GM21529 (cell line): ENCODE measurements at regions not wholly inside any gene's neighbourhood (a gene's known extent, or its start where the extent isn't known, plus 50 kb on each side); places are given as distances from the start of the nearest gene placed in this dataset.

Source experiments
- ATAC-seq: cut with Tn5 transposase; IDR thresholded peaks from one replicate; pipeline ENCODE4 v1.9.1; 2021; ENCODE audit not compliant: unreplicated experiment

DNA sequence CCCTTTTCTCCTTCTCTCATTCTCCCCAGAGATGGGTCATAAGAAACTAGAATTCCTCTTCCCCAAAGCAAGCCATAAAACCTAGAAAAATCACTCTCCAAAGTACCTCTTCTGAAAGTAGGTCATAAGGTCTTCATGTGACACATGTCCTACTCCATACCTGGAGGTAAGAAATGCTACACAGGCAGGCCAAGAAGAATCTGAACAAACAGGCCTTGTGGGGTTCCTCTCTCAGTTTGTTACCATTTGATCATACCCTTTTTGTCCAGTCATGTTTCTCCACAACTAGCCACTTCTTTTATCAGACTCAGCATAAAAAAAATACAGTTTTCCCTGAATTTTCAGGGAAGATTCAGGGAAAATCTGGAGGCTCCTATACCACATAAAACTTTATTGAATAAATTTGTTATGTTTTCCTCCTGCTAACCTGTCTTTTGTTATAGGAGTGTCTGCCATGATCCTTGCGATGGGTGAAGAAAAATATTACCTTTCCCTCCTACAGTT lies 134.4 kb upstream of the LMO4 start:
- ATAC-seq, result no peak

- no peak for ATAC-seq
Measured at GRCh38 chr1:87194856-87195255, 133.8 kb upstream of the LMO4 start.

- no peak for ATAC-seq
Measured at GRCh38 chr1:87196110-87196827, 132.4 kb upstream of the LMO4 start.

- ATAC-seq, result no peak
Measured at GRCh38 chr1:87197156-87197555, 131.5 kb upstream of the LMO4 start.

DNA sequence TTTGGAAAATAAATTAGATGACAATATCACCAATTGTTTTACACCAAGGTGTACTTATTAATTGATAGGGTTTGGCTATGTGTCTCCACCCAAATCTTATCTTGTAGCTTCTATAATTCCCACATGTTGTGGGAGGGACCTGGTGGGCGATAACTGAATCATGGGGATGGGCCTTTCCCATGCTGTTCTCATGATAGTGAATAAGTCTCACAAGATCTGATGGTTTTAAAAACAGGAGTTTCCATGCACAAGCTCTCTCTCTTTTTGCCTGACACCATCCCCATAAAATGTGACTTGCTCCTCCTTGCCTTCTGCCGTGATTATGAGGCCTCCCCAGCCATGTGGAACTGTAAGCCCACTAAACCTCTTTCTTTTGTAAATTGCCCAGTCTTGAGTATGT lies 131.0 kb upstream of the LMO4 start:
- ATAC-seq, result no peak

DNA sequence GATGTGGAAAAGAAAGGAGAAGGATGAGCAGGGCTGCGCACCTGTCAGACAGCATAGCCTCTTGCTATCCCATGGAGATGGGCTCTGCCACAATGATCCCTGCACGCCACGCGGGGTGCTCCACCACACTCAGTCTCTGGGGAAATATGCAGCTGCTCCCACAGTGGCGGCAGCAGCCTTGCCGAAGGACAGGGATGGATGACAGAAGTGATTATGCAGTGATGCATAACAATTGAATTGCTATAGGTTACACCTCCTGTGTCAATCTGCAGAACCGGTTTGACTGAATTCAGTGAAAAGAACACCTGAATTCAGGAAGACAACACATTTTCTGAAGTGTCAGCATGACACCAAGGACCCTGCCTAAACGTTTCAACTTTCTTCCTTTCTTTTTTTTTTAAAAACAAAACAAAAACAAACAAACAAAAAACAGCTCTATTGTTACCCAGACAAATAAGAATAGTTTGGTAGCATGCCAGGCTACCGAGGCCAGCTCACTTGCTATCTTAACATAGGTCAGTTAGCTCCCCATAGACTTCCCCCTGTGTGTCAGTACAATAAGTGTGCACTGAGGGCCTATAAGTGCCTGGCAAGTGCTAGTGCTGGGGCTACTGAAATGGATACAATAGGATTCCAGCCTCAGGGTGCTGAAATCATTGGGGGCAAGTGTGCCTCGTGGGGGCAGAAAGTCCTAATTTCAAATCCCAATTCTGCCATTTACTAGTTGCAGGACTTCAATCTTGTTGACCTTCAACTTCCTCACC lies 127.6 kb upstream of the LMO4 start:
- no peak for ATAC-seq

DNA sequence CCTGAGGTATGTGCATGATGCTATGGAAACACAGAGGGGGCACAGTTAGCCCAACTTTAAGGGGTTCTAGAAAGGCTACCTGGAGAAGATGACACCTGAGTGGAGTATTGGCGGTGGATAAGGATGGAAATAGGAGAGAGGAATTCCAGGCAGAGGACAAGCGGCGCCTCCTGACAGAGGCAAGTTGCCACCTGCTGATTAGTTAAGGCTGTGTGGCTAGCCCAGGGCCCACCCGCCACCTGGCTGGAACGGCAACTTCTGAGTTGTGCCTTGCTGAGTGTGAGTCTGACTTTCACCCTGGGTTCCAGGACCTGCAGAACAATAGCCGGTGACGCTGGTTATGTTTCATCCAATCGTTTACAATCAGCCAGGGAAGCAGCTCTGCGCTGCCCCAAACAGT lies 126.9 kb upstream of the LMO4 start:
- ATAC-seq, result no peak

- no peak for ATAC-seq
Measured at GRCh38 chr1:87202451-87202850, 126.2 kb upstream of the LMO4 start.

DNA sequence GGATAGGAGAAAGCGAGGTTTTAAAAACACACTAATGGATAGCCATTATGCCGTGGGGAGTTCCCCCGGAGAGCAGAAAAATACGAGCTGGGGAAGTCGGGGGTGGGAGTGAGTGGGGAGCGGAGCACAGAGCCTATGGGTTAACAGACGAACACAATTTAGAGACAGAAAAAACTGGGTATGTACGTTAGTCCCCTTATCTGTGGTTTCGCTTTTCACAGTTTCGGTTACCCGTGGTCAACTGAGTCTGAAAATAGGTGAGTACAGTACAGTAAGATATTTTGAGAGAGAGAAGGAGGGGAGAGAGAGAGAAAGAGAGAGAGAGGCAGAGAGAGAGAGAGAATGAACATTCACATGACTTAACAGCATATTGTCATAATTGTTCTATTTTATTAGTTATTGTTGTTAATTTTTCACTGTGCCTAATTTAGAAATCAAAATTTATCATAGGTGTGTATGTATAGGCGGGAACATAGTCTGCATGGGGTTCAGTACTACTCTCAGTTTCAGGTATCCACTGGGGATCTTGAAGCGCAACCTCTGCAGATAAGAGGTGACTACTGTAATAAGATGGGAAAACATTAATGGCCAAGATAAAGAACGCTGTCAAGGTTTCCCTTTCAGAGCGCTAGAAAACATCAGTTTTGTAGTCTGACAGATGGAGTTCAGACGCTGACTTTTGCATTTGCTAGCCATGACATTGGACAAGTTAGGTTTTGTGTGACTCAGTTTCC lies 125.6 kb upstream of the LMO4 start:
- ATAC-seq, result peak; percentile 96

DNA sequence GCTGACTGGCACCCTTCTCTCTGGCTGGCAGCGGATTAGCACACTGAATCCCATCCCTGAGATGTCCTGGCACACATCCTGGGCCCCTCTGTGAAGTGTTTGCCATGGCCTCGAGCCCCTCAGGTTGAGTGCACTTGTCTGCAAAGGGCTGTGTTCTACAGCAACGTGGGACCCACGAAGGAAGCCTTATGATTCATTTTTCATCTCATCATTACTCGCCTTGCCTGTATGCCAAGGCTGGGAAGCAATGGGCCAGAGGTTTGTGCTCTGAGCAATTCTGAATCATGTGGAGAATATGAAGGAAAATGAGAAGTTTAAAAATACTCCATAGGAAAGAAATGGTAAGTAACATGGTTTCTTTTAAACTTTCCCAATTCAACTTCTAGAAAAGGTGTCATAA lies 124.8 kb upstream of the LMO4 start:
- no peak for ATAC-seq

DNA sequence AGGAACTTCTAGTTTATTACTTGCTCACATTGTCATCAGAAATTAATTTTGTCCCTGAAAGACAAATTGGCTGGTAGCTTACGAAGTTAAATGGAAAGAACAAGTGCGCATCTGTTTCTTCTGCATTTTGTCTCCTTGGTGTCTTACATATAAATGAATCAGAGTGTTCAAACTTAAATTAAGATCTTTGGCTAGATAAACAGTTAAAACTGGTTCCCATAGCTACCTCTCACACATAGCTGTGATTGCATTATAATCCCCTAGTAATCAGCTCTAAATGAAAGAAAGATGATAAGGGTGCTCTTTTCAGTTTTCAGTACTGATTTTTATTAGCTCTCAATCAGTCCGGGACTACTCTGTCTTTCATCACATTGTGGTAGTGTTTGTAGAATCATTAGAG lies 124.2 kb upstream of the LMO4 start:
- ATAC-seq, result no peak

GRCh38 chr1:87204921-87205320 lies 123.8 kb upstream of the LMO4 start:
- no peak for ATAC-seq

GRCh38 chr1:87206044-87206831 lies 122.4 kb upstream of the LMO4 start:
- no peak for ATAC-seq

GRCh38 chr1:87208080-87208479 lies 120.6 kb upstream of the LMO4 start:
- ATAC-seq, result no peak

- ATAC-seq, result no peak
Measured at GRCh38 chr1:87208931-87209330, 119.7 kb upstream of the LMO4 start.

GRCh38 chr1:87210151-87210550 lies 118.5 kb upstream of the LMO4 start:
- no peak for ATAC-seq

DNA sequence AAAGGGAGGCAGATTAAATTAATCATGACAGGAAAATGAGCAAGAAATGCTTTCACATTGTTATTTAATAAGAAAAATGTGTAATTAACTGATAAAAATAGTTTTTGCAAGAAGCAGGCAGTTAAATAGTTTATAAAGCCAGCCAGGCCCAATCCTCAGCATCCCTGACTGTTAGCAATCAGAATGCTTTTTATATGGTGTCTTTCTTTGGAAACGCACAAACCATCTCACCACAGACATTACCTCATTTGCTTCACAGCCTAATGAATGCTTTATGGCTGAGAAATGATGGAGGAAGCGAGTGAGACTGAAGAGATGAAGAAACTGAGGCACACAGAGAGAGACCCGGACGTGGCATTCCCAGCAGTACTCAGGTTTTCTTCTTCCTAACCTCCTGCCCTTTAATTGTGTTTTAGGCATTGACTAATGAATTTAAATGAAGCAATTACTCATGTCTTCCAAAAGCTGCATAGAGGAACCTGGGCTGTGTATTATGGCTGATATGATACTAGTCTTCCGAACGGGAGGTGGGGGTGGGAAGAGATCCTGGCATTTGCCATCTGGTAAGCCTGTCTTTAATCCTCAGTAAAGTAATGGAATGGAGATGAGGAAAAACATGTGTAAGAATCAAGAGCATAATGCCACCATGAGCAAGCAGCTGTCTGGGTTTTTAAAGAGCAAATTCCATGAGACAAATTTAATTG lies 116.1 kb upstream of the LMO4 start:
- no peak for ATAC-seq

GRCh38 chr1:87213135-87213515 lies 115.6 kb upstream of the LMO4 start:
- no peak for ATAC-seq

DNA sequence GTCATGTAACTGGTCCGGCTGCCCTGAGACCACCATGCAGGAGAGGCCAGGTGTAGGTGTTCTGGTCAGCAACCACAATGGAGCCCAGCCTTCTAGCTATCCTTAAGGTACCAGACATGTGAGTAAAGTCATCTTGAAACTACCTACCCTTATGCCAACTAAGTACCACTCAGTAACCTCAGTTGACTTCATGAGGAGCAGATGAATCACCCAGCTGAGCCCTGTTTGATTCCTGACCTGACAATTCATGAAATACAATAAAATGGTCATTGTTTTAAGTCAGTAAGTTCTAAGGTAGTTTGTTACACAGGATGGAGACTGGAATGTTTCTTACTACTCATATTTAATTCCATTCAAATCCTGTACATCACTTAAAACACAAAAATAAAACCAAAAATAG lies 113.1 kb upstream of the LMO4 start:
- ATAC-seq, result no peak

DNA sequence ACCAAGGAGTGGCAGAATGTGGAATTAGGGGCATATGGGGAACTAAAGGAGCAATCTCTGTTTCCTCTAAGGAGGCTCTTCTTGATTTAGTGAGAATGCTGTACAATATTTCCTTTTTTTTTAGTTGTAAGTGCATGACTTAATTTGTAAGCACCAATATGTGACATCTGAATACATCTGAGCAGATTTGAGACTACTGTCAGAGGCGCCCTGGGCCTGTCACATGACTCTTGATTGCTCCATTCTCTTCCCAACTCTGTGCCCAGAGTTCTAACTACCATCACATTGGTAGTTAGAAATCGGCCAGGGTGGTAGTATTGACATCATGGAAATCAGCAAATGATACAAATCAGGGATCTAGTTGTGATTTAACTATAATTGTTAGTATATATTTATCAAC lies 110.1 kb upstream of the LMO4 start:
- no peak for ATAC-seq
